BE2C (cell line): ENCODE measurements at regions not wholly inside any gene's neighbourhood (a gene's known extent, or its start where the extent isn't known, plus 50 kb on each side); places are given as distances from the start of the nearest gene placed in this dataset.

Experiments used
- DNase-seq: peaks from one replicate; pipeline ENCODE4 v3.0.0-alpha.2; 2020
- H3K27me3 ChIP-seq: fragments of 250-450 bp; sonication (Bioruptor Pico); 2 replicates; pipeline ENCODE4 v1.5.1; 2020; ENCODE audit warnings: mild to moderate bottlenecking
- H3K36me3 ChIP-seq: fragments of 250-450 bp; sonication (Bioruptor Pico); 2 replicates; pipeline ENCODE4 v1.5.1; 2020; ENCODE audit warnings: mild to moderate bottlenecking
- H3K4me1 ChIP-seq: fragments of 250-450 bp; sonication (Bioruptor Pico); 2 replicates; pipeline ENCODE4 v1.5.1; 2020
- H3K4me3 ChIP-seq: 2 replicates; pipeline ENCODE4 v1.5.1; 2011; ENCODE audit warnings: low read depth, low read length
- H3K9me3 ChIP-seq: fragments of 250-450 bp; sonication (Bioruptor Pico); 2 replicates; pipeline ENCODE4 v1.5.1; 2020
- TF ChIP-seq, protein P1 (sequence below): IDR thresholded peaks from 2 replicates; pipeline ENCODE4 v1.5.1; 2012; ENCODE audit warnings: mild to moderate bottlenecking, low read depth, low read length

DNA sequence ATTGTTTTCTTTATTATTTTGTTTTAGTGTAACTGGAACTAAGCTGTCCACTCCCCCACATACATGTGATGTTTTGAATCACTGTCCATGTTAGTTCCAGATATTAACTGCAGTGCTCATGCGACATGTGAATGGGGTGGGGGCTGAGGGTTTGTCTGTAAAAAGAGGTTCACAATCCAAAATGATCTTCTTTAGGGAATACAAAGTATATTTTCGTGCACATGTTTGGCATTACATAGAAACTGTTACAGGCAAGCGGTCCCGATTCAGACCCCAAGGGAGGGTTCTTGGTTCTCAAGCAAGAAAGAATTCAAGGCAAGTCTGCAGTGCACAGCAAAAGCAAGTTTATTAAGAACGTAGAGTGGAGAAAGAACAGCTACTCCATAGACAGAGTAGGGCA is 296.5 kb upstream of the CLNK start:
- DNase-seq = no peak
- Histone ChIP-seq H3K27me3 (no peaks in the 10 kb centered on the region), H3K36me3 (no peaks in the 10 kb centered on the region), H3K9me3 (no peaks in the 10 kb centered on the region), H3K4me1 (no peaks in the 10 kb centered on the region), H3K4me3 (no peak overlapping the region)
- TF ChIP-seq, protein P1, sequence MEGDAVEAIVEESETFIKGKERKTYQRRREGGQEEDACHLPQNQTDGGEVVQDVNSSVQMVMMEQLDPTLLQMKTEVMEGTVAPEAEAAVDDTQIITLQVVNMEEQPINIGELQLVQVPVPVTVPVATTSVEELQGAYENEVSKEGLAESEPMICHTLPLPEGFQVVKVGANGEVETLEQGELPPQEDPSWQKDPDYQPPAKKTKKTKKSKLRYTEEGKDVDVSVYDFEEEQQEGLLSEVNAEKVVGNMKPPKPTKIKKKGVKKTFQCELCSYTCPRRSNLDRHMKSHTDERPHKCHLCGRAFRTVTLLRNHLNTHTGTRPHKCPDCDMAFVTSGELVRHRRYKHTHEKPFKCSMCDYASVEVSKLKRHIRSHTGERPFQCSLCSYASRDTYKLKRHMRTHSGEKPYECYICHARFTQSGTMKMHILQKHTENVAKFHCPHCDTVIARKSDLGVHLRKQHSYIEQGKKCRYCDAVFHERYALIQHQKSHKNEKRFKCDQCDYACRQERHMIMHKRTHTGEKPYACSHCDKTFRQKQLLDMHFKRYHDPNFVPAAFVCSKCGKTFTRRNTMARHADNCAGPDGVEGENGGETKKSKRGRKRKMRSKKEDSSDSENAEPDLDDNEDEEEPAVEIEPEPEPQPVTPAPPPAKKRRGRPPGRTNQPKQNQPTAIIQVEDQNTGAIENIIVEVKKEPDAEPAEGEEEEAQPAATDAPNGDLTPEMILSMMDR = no peak

DNA sequence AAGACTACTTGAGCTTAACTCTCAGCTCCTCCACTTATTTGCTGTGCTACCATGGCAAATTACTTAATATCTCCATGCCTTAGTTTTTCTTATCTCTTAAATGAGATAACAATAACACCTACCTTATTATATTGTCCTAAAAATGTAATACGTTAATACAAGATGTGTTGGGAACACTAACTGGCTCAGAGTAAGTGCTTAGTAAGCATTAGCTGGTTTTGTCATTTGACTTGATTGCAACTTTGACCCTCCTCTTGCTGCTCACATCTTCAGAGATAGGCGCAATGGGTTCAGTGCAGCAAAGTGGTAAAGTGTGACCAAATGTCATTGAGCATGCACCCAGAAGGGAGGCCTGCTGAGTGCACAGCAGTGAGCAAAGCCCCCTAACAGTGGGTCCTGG is 294.5 kb upstream of the CLNK start:
- H3K9me3 ChIP-seq = no peaks in the 10 kb centered on the region
- H3K36me3 ChIP-seq = no peaks in the 10 kb centered on the region
- H3K4me1 ChIP-seq = no peaks in the 10 kb centered on the region
- no peak overlapping the region for H3K4me3 ChIP-seq
- TF ChIP-seq, protein P1 = no peak
- no peak for DNase-seq
- no peaks in the 10 kb centered on the region for H3K27me3 ChIP-seq

DNA sequence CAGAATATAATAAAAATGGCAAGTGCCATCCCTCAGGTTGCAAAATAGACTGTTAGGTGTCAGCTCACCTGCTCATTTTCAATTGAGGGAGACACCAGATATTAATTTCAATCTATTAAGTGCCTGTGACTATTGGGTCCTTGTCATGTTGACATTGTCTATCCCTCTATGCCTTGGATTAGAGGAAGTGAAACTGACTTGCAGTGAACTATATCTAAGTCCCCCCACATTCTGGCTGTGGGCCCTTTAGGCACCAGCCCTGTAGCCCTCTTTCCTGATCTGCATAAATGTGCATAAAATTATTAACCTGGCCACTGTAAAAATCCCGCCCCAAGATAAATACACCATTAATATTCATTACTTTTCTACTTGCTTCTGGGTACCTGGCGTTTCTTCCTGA is 293.0 kb upstream of the CLNK start:
- H3K9me3 ChIP-seq = no peaks in the 10 kb centered on the region
- no peaks in the 10 kb centered on the region for H3K4me1 ChIP-seq
- H3K4me3 ChIP-seq = no peak overlapping the region
- no peaks in the 10 kb centered on the region for H3K36me3 ChIP-seq
- TF ChIP-seq, protein P1 = no peak
- H3K27me3 ChIP-seq = no peaks in the 10 kb centered on the region
- DNase-seq = no peak

DNA sequence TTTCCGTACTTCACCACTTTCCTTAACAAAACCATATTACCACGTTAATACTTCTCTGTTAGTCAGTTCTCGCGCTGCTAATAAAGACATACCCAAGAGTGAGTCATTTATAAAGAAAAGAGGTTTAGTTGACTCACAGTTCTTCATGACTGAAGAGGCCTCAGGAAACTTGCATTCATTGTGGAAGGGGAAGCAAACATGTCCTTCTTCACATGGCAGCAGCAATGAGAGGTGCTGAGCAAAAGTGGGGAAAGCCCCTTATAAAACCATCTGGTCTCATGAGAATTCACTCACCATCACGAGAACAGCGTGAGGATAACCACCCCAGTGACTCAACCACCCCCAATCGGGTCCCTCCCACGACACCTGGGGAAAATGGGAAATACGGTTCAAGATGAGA is 289.8 kb upstream of the CLNK start:
- TF ChIP-seq, protein P1 = no peak
- H3K4me1 ChIP-seq = no peaks in the 10 kb centered on the region
- H3K4me3 ChIP-seq = no peak overlapping the region
- H3K9me3 ChIP-seq = no peaks in the 10 kb centered on the region; the same call in 1 of the 2 replicates
- no peaks in the 10 kb centered on the region for H3K27me3 ChIP-seq
- H3K36me3 ChIP-seq = no peaks in the 10 kb centered on the region
- no peak for DNase-seq

DNA sequence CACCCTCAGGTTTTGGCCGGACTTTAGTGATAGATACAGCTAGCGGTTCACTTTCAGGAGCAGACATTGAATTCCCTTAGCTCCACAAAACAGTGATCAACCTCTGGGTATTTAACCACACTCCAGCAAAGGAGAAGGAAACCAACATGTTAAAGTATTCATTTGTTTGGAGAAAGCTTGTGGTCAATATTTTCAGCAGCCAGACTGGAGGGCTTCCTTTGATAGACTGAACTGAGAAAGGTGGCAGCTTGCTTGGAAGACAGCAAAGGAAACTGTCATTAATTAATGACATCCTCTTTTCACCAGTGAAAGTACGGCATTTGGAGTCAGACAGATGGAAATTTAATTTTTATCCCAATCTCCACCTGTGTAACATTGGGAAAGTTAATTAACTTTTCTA is 289.1 kb upstream of the CLNK start:
- Histone ChIP-seq H3K36me3 (no peaks in the 10 kb centered on the region), H3K9me3 (no peaks in the 10 kb centered on the region; the same call in 1 of the 2 replicates), H3K4me1 (no peaks in the 10 kb centered on the region), H3K27me3 (no peaks in the 10 kb centered on the region), H3K4me3 (no peak overlapping the region)
- DNase-seq = no peak
- TF ChIP-seq, protein P1 = no peak

DNA sequence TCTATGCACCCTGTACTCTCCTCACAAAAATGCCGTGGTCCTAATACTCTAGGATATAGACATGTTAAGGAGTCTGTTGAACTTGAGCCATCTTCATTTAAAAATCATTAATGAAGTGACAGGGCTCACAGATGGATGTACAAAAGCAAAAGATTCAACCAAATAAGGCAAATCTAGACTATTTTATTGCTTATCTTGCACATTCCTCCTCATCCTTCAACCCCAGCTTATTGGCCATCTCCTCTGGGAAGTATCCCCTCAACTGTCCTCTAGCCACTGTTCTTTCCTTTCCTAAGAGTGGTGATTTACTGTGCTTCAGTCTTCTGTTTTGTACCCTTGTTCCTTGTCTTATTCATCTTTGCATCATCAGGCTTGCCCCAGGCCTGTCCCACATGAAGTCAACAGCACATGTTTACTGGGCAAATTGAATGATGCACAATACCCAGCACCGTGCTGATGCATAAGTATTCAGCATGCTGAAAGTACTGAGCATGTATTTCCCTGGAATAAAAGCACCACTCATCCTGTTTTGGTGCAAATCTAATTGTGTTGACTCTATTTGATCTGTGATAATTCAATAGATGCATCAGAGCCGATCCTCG is 287.3 kb upstream of the CLNK start:
- DNase-seq = no peak
- Histone ChIP-seq H3K4me1 (no peaks in the 10 kb centered on the region), H3K4me3 (no peak overlapping the region), H3K9me3 (no peaks in the 10 kb centered on the region; the same call in 1 of the 2 replicates), H3K36me3 (no peaks in the 10 kb centered on the region), H3K27me3 (no peaks in the 10 kb centered on the region)
- TF ChIP-seq, protein P1 = no peak
